ENCODE measurements at regions not wholly inside any gene's neighbourhood (a gene's known extent, or its start where the extent isn't known, plus 50 kb on each side); places are given as distances from the start of the nearest gene placed in this dataset.

- H3K36me3 ChIP-seq (replicated peaks in 1 of 2; ENCODE audit: control insufficient read depth in 1 of 2, insufficient read depth in 2 of 2, low read length in 2 of 2), result no peaks in the 10 kb centered on the region
- no peaks in the 10 kb centered on the region for H4K20me1 ChIP-seq (ENCODE audit: insufficient read depth, low read length)
- Mint-ChIP-seq H3K36me3 (no peaks in the 10 kb centered on the region), H3K27me3 (ENCODE audit: low read depth in 3 of 3) (peaks cover 0 to 4% (median 2%) of the 10 kb centered on the region in 3 donors), H3K4me1 (no peaks in the 10 kb centered on the region), H3K4me3 (no peak overlapping the region), H3K27ac (no peak overlapping the region), H3K9me3 (peaks cover 0 to 7% (median 3%) of the 10 kb centered on the region in 7 donors)
- H3K9ac ChIP-seq (ENCODE audit: insufficient read depth, low read length, poor library complexity, severe bottlenecking), result no peak overlapping the region
- H3K4me3 ChIP-seq (replicated peaks in 1 of 3; ENCODE audit: low read depth in 2 of 3, low read length in 3 of 3), result no peak overlapping the region
- H3K4me1 ChIP-seq (ENCODE audit: control insufficient read depth in 1 of 2, insufficient read depth in 2 of 2, low read length in 2 of 2), result no peaks in the 10 kb centered on the region
- H2AFZ ChIP-seq (ENCODE audit: insufficient read depth, low read depth, low read length, poor library complexity, severe bottlenecking), result no peak overlapping the region
- H3K27ac ChIP-seq (ENCODE audit: low read depth in 1 of 2, low read length in 2 of 2), result no peak overlapping the region
- H3K4me2 ChIP-seq (replicated peaks; ENCODE audit: extremely low read depth, low read length, poor library complexity, severe bottlenecking), result no peak overlapping the region
- intact Hi-C loops (cut with micrococcal nuclease), result no loop called here
- H3K27me3 ChIP-seq (ENCODE audit: control insufficient read depth in 2 of 2, insufficient read depth in 2 of 2, low read length in 2 of 2), result no peaks in the 10 kb centered on the region
- 23% methylated on average over 2 of the region's 4 CpGs for WGBS (ENCODE audit: insufficient coverage)
- DNase-seq, result no peak
- TF ChIP-seq CTCF (IDR thresholded peaks at IDR 0.05), result no peak
- H3K9me3 ChIP-seq (replicated peaks in 1 of 2; ENCODE audit: control insufficient read depth in 1 of 2, insufficient read depth in 1 of 2, low read length in 2 of 2), result no peaks in the 10 kb centered on the region
- no peaks in the 10 kb centered on the region for H3K79me2 ChIP-seq (ENCODE audit: insufficient read depth, low read length)
These were observed 524.8 kb upstream of the PPP2R3A start for GRCh38 chr3:135440746-135441145.

DNA sequence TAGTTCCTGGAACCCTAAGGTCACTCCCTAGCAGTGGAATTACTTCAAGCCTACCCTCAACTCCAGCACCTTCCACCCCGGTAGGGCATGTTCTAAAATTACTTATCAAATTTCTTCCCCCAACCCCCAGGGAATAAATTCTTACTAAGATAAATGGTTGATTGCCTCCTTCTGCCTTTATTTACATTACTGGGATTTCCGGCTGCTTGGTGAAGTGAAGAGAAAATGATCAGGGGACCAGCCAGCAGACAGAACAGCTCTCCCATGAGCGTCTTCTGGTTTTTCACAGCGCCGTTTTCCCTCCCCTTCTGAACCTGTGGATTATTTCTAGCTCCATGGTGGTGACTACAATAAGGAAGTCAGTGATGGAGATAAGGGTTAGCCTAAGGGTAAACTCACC, 521.5 kb upstream of the PPP2R3A start:
- Mint-ChIP-seq H3K36me3 (no peaks in the 10 kb centered on the region), H3K27ac (no peak overlapping the region), H3K9me3 (peaks cover 0 to 8% (median 0%) of the 10 kb centered on the region in 7 donors), H3K4me3 (no peak overlapping the region), H3K27me3 (ENCODE audit: low read depth in 3 of 3) (peaks cover 0 to 4% (median 2%) of the 10 kb centered on the region in 3 donors), H3K4me1 (peaks cover 6% of the 10 kb centered on the region)
- no CpG with 5 or more reads among the region's 5 CpGs for WGBS (ENCODE audit: insufficient coverage)
- H4K20me1 ChIP-seq (ENCODE audit: insufficient read depth, low read length), result no peaks in the 10 kb centered on the region
- no peak for TF ChIP-seq CTCF (IDR thresholded peaks at IDR 0.05)
- H3K27me3 ChIP-seq (ENCODE audit: control insufficient read depth in 2 of 2, insufficient read depth in 2 of 2, low read length in 2 of 2), result no peaks in the 10 kb centered on the region
- H3K4me3 ChIP-seq (replicated peaks in 1 of 3; ENCODE audit: low read depth in 2 of 3, low read length in 3 of 3), result no peak overlapping the region
- H3K9me3 ChIP-seq (replicated peaks in 1 of 2; ENCODE audit: control insufficient read depth in 1 of 2, insufficient read depth in 1 of 2, low read length in 2 of 2), result no peaks in the 10 kb centered on the region
- no peaks in the 10 kb centered on the region for H3K79me2 ChIP-seq (ENCODE audit: insufficient read depth, low read length)
- H3K4me2 ChIP-seq (replicated peaks; ENCODE audit: extremely low read depth, low read length, poor library complexity, severe bottlenecking), result no peak overlapping the region
- intact Hi-C loops (cut with micrococcal nuclease), result no loop called here
- DNase-seq, result no peak
- H3K27ac ChIP-seq (ENCODE audit: low read depth in 1 of 2, low read length in 2 of 2), result no peak overlapping the region
- H2AFZ ChIP-seq (ENCODE audit: insufficient read depth, low read depth, low read length, poor library complexity, severe bottlenecking), result no peak overlapping the region
- H3K36me3 ChIP-seq (replicated peaks in 1 of 2; ENCODE audit: control insufficient read depth in 1 of 2, insufficient read depth in 2 of 2, low read length in 2 of 2), result no peaks in the 10 kb centered on the region
- H3K9ac ChIP-seq (ENCODE audit: insufficient read depth, low read length, poor library complexity, severe bottlenecking), result no peak overlapping the region
- no peaks in the 10 kb centered on the region for H3K4me1 ChIP-seq (ENCODE audit: control insufficient read depth in 1 of 2, insufficient read depth in 2 of 2, low read length in 2 of 2)
